Activated CD4-positive, CD25-positive, alpha-beta regulatory T cell treated with anti-CD3 and anti-CD28 coated beads, Interleukin-2, amount 50 U/mL, for 24 hours (primary cell): ENCODE measurements at regions not wholly inside any gene's neighbourhood (a gene's known extent, or its start where the extent isn't known, plus 50 kb on each side); places are given as distances from the start of the nearest gene placed in this dataset.
"Not testable (repeated sequence)": the region's sequence is repeated elsewhere in the genome, so short reads cannot be mapped to it uniquely, and the experiment has no call there.

ENCODE experiments used
- ATAC-seq, 2 donors: fragments of 150-1000 bp; cut with Tn5 transposase; one replicate each; pipeline ENCODE4 v1.10.0; 2021; ENCODE audit warnings: mild to moderate bottlenecking in 1 of 2, moderate library complexity in 1 of 2

GRCh38 chr9:7739595-7739994 is 60.0 kb downstream of the DMAC1 start:
- ATAC-seq: no peak

GRCh38 chr9:7735311-7735710 is 64.3 kb downstream of the DMAC1 start:
- no peak for ATAC-seq

GRCh38 chr9:7730164-7730445 is 69.5 kb downstream of the DMAC1 start:
- ATAC-seq: no peak

GRCh38 chr9:7729371-7730163 is 70.0 kb downstream of the DMAC1 start:
- no peak for ATAC-seq

GRCh38 chr9:7721291-7721690 is 78.3 kb downstream of the DMAC1 start:
- no peak for ATAC-seq

GRCh38 chr9:7713088-7713487 is 86.5 kb downstream of the DMAC1 start:
- ATAC-seq: not testable (repeated sequence)

GRCh38 chr9:7710686-7711085 is 88.9 kb downstream of the DMAC1 start:
- no peak for ATAC-seq

GRCh38 chr9:7707934-7708333 is 91.6 kb downstream of the DMAC1 start:
- ATAC-seq: no peak

GRCh38 chr9:7704543-7704942 is 95.0 kb downstream of the DMAC1 start:
- ATAC-seq: no peak

GRCh38 chr9:7691909-7692308 is 107.7 kb downstream of the DMAC1 start:
- ATAC-seq: no peak

GRCh38 chr9:7690014-7690413 is 109.6 kb downstream of the DMAC1 start:
- no peak for ATAC-seq

GRCh38 chr9:7688626-7689025 is 111.0 kb downstream of the DMAC1 start:
- no peak for ATAC-seq

- ATAC-seq: no peak
Measured at GRCh38 chr9:7676609-7677156, 122.9 kb downstream of the DMAC1 start.

GRCh38 chr9:7671847-7672246 is 127.7 kb downstream of the DMAC1 start:
- ATAC-seq: no peak

GRCh38 chr9:7668541-7668940 is 131.0 kb downstream of the DMAC1 start:
- ATAC-seq: no peak

- ATAC-seq: no peak
Measured at GRCh38 chr9:7665874-7666273, 133.7 kb downstream of the DMAC1 start.

- no peak for ATAC-seq
Measured at GRCh38 chr9:7659766-7660165, 139.8 kb downstream of the DMAC1 start.

GRCh38 chr9:7656636-7657035 is 142.9 kb downstream of the DMAC1 start:
- ATAC-seq: no peak

- no peak for ATAC-seq
Measured at GRCh38 chr9:7653262-7653661, 146.3 kb downstream of the DMAC1 start.

- no peak for ATAC-seq
Measured at GRCh38 chr9:7640231-7640630, 159.3 kb downstream of the DMAC1 start.

GRCh38 chr9:7639471-7639870 is 160.1 kb downstream of the DMAC1 start:
- ATAC-seq: no peak

GRCh38 chr9:7636838-7637467 is 162.6 kb downstream of the DMAC1 start:
- no peak for ATAC-seq

- no peak for ATAC-seq
Measured at GRCh38 chr9:7636309-7636708, 163.3 kb downstream of the DMAC1 start.

- peak in 1 of 2 donors; percentile 49 for ATAC-seq
Measured at GRCh38 chr9:7626571-7627029, 173.0 kb downstream of the DMAC1 start.
